CD4-positive, alpha-beta T cell treated with Interferon alpha-2 for 1 hour (primary cell): ENCODE measurements at regions not wholly inside any gene's neighbourhood (a gene's known extent, or its start where the extent isn't known, plus 50 kb on each side); places are given as distances from the start of the nearest gene placed in this dataset.
"Not testable (repeated sequence)": the region's sequence is repeated elsewhere in the genome, so short reads cannot be mapped to it uniquely, and the experiment has no call there.

Source experiments
- DNase-seq, 2 donors: peaks; one replicate each; pipeline ENCODE4 v3.0.0-alpha.2; 2020 to 2022

DNA sequence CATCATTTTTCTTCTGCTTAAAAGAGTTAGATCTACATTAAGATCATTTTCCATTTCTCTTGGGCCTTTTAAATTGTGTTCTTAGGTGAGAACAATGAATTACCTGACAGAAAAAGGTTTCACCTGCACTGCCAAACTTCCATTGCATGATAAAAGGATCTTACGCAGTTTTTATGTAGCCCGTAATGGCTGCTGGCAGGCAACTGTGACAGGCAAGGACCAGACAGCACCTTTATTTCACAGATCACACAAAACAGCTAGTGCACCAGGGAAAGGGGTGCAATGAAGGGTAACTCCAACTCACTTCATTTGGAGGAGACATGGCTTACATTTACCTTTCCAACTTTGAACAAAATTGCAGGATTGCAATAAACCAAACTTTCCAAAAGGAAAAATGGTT is 159.8 kb downstream of the SLITRK1 start:
- DNase-seq: no peak

DNA sequence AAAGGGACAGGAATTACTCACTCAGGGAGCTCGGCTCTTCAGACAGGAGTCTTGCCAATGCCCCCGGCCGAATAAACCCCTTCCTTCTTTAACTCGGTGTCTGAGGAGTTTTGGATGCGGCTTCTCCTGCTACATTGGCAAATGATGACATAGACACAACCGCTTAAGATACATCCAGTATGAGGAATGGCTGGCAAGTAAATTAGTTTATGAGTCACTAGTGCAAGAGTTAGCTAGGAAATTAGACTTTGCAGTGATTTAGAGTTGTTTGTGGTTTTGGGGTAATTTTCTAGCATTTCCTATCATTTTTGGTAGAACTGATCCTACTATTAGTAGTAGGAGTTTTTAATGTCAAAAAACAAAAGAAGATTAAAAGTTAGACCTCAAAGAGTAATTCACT is 166.2 kb downstream of the SLITRK1 start:
- no peak for DNase-seq

DNA sequence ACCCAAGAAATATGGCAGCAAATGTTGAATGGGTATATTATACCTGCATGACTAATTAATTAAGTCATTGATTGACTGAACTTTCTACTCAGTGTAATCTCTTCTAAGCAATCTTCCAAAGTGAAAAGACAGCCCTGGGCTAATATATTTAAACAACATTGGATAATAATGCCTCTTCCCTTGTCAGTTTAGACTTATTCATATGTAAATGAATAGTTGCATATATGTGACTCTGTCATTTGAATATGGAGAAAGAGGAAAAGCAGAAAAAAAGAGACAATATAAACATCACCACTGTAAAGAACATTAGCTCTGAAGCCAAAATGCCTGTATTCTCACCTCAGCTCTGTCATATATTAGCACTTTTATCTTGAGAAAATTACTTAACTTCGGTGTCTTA is 168.0 kb downstream of the SLITRK1 start:
- DNase-seq: no peak

DNA sequence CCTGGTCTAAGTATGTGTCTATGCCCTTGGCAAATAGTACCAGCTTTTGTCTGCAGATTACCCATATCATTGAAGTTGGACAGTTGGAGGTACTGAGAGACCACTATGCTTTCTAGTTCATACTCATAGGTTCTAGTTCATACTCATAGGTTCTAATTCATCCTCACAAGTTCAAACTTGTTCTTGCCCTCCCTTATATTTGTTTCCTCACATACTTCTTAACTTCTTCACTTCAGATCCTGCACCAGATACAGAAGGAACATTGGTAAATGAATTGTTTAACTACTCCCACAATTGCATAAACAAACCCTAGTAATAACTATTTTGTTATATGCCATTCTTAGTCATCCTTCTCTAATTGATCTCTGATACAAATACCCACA is 172.2 kb downstream of the SLITRK1 start:
- no peak for DNase-seq

DNA sequence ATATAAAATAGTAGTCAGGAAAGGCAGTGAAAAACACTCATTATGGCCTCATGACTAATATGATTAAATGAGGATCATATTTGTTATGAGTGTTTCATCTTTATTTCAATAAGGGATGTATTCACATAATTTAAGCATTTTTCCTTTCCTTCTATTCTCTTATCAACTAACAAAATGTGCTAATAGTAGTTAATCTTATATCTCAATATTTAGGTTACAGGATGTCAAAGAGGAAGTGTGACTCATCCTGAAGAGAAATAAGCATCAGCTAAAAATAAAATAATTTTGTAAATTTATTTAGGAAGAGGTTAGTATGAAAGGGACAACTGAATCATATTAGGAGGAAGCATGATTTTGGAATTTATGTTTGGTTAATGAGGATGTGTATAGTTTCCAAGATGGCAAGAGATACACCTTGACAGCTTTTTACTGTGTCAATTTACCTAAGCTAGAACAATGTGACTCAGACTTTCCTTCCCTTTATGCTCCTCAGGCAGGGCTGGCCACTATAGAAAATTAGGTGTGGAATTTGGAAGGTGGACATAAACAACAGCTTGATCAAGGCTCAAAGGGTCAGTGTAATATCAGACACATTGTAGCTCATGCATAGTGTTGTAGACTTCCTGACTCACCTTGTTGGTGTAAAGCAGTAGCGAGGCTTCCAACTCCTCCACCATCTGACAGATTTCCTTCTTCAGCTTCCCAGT is 172.7 kb downstream of the SLITRK1 start:
- no peak for DNase-seq

DNA sequence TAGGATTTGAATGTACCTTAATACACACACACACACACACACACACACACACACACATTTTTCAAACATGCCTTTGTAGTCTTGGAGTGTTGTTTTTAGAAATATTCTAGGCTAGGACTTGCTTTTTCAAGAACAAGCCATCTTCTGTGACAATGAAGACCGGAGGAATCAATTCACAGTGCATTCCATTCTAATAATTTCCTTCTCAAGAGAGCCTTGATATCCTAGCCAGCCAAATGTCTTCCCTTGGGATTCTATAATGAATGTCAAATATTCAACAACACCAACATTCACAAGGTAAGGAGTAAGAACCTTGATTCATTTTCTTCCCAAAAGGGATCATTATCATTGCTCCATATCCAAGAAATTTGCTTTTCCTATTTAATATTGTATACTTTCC is 180.3 kb downstream of the SLITRK1 start:
- no peak for DNase-seq

DNA sequence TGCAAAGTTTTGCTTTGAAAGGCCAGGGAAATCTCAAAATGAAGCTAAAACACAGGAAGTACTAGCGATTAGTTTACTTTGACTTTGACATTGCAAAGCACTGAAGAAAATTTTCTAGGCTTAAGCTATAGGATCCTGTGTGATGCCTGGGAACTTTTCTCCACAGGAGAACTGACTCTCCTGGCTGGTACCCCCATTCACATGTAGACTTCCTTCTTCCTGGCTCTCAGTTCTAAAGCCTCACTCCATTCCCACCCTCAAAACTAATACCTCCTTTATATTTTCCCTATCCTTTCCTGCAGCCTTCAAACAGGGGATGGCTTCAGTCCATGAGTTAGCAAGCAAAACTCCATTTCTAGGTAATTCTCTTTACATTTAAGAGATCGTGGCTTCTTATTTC is 189.5 kb downstream of the SLITRK1 start:
- DNase-seq: no peak

DNA sequence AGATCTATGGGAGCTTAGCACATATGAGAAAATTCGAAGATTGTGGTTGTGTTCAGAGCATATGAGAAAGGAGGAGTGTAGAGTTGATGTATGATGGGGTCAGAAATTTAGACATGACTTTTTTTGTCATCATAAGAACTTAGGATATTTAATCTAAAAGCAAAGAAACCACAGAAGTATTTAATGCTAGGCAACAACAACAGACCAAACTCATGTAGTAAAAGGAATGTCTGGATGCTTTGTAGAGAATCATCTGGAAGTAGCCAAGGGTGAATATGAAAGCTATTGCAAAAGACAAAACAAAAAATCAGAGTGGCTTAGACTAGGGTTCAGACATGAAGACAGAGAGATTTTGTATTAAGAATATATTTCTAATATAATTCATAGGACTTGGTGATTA is 190.3 kb downstream of the SLITRK1 start:
- no peak for DNase-seq

DNA sequence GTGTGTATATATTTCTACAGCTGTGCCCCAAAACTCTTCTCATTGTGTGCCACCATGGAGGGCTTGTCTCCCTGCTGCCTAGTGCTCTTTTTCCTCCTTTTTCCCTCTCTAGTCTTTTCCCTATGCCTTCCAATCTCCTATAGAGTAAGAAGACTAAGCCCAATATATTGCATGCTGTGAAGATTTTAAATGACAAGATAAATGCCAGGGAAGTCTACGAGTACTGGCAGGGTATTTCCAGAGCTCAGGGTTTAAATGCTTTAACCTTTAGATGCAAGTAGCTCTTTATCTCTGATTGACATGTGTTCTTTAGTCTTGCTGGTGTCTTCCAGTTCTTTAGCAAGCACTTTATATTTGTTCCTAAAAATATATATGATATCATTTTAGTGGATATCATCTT is 200.7 kb downstream of the SLITRK1 start:
- DNase-seq: no peak

DNA sequence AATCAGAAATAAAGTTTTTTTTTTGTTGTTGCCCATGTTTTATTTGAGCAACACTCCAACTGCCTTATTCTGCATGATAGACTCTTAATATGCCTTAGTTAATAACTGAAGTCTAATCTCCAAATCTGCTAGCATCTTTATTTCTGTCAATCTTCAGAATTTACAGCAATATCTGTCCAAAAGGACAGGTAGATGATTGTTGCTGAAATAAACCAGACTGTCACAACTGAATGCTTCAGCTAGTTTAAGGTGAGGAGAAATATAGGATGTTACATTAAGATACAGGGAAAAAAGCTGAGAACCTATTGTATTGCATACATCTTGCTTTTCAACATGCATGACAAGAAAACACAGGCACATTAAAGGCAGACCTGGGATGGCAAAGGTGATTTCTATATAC is 204.3 kb downstream of the SLITRK1 start:
- DNase-seq: no peak

DNA sequence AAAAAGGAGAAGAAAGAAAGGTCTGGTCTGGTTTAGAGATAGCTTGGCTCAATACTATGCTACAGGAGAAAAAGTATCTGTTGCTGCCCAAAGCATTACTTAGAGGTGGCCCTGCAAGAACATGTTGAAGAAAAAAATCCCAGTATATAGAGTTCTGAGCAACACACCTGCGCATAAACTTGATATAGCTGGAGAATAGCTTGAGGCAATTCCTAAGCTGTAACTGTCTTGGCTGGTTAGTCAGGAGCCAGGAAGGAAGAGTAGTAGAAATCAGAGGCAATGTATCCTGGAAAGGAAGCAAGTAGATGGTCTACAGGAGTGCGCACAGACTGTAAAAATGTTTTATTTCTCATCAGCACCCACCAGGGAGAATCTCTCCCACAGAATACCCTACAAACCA is 209.7 kb downstream of the SLITRK1 start:
- DNase-seq: no peak

DNA sequence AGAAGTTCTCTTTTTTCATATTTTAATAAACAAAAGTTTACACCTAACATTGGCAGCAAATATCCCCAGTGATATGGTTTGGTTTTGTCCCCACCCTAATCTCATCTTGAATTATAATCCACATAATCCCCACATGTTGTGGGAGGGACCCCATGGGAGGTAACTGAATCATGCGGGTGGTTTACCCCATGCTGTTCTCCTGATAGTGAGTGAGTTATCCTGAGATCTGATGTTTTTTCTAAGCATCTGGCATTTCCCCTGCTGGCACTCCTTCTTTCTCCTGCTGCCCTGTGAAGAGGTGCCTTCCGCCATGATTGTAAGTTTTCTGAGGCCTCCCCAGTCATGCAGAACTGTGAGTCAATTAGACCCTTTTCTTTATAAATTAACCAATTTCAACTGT is 214.7 kb downstream of the SLITRK1 start:
- DNase-seq: no peak

DNA sequence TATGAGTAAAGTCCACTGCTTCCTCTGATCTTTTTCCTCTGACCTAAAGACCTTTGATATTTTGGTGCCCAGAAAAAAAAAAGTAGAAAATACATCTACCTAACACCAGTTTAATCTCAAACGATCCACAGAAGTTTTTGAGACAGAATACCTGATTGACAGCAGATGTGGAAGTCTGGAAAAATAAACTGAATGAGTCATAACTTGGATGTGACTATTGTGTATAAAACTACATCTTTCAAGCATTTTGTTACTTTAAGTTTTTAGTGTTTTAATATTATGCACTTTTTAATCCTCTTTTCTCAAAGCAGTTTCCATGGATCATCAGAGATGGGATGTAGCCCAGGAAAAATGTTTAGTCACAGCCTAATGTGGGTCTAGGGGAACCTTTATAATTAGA is 216.1 kb downstream of the SLITRK1 start:
- no peak for DNase-seq

DNA sequence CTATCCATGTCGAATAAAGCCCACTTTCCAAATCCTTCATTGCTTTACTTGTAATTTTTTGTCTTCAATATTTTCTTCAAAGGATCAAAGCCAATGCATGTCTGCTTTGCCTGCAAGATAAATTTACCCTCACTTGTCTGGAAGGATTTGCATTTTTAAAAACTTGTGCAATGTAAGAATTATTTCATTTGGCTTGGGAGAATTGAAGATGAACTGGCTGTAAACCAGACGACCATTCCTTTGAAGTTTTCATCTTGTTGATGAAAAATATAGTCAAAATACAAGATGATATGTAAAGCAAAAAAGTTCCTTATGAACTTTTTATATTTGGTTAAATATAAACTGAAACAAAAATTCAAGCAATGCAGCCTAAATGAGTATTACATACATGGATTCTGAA is 225.0 kb downstream of the SLITRK1 start:
- DNase-seq: no peak

DNA sequence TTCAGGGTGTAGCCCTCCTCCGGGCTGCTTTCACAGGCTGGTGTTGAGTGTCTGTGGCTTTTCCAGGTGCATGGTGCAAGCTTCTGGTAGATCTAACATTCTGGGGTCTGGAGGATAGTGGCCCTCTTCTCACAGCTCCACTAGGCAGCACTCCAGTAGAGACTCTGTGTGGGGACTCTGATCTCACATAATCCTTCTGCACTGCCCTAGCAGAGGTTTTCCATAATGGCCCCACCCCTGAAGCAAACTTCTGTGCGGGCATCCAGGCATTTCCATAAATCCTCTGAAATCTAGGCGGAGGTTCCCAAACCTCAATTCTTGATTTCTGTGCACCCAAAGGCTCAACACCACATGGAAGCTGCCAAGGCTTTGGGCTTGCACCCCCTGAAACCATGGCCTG is 239.7 kb downstream of the SLITRK1 start:
- not testable (repeated sequence) for DNase-seq

DNA sequence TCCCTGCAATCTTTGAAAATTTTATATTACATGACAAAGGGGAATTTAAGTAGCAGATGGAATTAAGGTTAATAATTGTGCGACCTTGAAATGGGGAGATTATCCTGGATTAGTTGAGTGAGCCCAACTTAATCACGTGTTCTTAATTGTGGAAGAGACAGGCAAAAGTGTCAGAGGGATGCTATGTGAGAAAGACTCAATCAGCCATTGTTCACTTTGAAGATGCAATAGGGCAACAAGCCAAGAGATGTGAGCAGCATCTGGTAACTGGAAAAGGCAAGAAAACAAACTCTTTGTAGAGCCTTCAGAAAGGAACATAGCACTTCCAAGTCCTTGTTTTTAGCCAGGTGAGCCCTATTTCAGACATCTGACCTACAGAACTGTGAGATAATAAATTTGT is 247.7 kb downstream of the SLITRK1 start:
- DNase-seq: no peak

DNA sequence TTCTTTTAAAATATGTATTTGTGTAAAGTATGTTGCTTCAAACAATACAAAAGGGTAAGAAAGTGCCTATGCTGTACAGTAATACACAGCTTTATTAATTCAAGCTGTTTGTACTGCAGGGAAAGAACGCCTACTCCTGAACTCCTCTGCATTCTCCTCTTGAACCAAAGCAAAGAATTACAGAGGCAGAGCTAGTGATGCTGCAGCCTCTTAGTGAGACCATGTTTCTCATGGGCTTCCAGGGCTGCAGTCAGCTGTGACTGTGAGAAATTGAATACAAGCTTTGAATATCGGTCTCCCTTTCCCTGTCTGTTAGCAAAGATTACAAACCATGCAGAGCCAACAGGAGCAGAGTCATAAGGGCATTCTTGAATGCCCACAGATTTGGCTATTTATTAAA is 248.5 kb downstream of the SLITRK1 start:
- no peak for DNase-seq

DNA sequence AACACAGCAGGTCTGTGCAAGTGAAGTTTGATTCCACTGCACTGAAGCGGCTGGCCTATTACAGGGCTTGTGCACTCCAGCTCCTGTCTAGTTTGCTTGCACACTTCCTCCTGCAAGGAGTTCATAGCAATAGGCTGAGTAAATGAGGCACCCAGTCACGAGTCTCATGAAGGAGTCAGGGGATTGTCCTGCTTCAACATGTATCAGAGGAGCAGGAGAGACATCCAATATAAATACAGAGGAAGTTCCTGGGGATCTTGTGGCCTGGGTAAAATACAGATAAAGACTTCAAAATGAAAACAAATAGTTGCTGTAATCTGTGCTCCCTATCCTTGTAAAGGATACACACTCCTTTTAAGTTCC is 259.9 kb downstream of the SLITRK1 start:
- no peak for DNase-seq

DNA sequence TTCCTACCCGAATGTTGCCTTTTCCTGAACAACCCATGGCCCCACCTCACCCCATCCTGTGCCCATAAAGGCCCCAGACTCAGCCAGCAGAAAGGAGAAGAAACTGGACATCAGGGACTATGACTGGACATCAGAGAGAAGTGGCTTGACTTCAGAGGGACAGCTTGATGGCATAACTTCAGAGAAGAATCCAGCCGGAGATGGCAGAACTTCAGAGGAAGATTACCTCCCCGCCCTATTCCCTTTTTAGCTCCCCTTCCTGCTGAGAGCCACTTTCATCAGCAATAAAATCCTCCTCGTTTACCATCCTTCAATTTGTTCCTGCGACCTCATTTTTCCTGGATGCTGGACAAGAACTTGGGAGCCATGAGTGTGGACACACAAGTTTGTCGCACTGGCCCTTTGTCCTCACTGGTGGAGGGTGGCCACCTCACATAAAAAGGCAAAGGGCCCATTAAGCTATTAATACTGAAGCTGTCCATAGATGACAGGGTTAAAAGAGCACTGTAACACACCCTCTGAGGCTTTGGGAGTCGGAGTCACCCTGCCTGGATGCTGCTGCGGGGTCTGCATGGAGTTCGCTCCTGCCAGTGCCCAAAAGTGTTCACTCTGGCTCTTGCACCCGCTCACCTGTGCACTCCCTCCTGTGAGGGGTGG is 260.4 kb downstream of the SLITRK1 start:
- DNase-seq: no peak

DNA sequence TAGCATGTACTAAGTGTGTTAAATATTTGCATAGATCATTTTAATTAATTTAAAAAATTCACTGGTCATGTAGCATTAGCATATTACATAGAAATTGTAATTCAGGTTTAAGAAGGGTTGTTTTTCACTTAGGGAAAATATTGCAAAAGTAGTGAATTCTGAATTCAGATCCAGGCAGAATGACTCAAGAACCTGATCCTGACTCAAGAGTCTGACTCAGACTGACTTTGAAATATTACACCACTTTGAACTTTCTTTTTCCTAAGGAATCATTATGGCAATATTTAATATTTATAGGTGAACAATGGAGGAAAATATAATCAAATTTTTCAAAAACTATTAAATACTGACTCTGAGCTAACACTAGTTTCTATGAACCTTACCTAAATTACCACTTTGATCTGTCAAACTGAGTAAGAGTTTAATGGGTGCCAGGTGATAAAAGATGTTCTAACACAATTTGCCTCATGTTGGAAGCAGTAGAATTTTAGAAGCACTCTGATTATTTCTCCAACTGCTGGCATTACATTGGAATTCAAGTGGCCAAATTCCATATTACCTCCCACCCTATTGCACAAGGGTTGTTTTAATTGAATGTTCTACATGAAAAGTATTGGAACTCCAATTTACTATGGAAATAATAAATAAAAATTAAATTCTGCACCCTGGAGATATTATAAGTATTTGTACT is 261.6 kb downstream of the SLITRK1 start:
- no peak for DNase-seq

DNA sequence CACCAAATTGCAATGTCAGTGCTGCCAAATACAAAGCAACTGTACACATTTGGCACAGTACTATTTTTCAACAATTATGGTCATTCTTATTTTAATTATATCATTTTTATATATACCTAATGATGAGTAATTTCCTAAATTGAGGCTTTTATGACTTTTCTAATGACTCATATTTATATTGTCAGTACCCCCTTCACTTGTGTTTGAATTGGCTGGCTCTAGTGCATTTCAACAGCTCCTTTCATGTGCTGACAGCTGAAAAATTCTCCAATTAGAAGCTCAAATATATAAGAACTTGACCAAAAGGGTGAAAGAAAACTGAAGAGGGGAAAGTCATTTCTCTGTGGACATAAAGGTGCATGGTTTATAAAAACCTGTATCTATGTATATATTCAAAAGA is 263.3 kb downstream of the SLITRK1 start:
- no peak for DNase-seq

DNA sequence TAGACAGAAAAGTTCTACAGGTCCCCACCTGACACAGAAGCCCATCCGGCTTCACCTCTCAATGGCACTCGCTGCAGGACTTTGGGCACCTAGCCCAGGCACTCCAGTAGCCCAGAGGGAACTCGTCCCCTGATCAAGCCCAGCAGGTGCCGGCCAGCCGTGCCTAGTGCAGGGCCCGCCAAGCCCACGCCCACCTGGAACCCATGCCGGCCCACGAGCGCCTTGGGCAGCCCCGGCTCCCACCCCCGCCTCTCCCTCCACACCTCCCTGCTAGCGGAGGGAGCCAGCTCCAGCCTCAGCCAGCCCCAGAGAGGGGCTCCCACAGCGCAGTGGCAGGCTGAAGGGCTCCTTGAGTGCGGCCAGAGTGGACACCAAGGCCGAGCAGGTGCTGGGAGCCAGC is 268.8 kb downstream of the SLITRK1 start:
- no peak for DNase-seq

DNA sequence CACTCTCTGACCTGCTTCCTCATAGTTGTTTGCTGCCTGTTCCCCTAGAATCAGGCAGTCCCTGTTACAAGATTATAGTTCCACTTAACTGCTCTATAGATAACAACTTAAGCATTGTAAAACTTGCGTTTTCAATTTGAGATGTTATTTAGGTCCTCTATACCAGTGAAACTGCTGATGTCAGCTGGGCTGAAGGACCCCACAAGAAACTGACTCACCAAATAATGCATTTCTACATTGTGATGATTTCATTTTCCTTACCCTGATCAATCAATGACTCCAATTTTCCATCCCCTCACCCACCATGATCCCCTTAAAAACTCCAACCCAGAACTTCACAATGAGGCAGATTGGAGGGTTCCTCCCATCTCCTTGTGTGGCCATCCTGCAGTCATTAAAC is 280.7 kb downstream of the SLITRK1 start:
- no peak for DNase-seq

DNA sequence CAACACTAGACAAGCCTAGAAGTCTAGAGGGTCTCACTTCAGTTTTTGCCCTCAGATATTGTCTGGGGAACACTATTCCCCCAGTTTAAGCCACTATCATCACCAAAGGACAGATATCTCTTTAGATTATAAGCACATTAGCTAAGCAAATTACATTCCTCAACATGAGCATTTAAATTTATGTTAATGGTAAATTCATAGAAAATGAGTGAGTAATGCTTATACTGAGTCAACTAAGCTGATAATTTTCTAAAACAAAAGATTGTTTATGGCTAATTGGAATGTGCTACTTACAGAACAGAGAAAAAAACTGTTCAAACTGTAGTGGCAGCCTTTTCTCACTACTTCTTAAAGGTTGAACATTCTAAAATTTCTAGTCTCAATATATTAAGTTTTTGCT is 290.2 kb downstream of the SLITRK1 start:
- DNase-seq: no peak

DNA sequence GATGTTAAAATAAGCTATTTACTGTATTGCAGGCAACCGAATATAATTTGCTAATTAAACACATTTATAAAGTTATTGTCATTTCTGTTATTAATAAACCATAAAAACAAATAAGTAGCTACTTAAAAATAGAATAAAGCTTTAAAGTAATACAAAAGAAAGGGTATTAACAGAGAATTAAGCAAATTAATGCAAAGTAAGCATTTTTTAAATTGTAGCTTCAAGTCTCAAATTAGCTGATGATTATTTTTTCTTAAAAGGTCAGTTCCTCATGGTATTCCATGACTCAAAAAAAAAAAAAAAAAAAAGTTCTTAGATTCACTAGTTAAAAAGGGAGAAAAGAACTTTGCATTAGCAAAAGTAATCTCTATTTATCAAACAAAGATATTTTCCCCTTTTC is 292.5 kb downstream of the SLITRK1 start:
- DNase-seq: no peak
